SW 1271 (cell line): ENCODE measurements at regions not wholly inside any gene's neighbourhood (a gene's known extent, or its start where the extent isn't known, plus 50 kb on each side); places are given as distances from the start of the nearest gene placed in this dataset.
A peak's percentile ranks its signal among the peaks of the same experiment; 100 is the strongest.
"Not testable (repeated sequence)": the region's sequence is repeated elsewhere in the genome, so short reads cannot be mapped to it uniquely, and the experiment has no call there.

Source experiments
- DNase-seq, 2 experiments: peaks; one replicate each; lab custom pipeline; 2025; lab: John Stamatoyannopoulos, UW

DNA sequence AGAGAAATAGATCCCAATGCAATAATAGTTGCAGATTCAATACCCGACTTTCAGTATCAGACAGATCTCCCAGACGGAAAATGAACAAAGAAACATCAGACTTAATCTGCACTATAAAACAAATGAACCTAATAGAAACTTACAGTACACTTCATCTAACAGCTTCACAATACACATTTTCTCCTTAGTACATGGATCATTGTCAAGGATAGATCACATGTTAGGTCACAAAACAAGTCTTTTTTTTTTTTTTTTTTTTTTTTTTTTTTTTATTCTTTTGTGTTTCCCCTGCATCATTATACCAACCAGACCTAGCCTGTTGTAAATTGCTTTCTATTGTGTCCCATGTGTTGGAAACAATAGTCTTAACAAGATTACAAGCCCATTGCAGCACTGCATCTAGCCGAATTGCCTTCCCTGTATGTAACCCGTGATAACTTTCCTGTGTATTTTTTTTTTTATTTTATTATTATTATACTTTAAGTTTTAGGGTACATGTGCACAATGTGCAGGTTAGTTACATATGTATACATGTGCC lies 134.0 kb upstream of the MAD2L1 start:
- DNase-seq: not testable (repeated sequence)

DNA sequence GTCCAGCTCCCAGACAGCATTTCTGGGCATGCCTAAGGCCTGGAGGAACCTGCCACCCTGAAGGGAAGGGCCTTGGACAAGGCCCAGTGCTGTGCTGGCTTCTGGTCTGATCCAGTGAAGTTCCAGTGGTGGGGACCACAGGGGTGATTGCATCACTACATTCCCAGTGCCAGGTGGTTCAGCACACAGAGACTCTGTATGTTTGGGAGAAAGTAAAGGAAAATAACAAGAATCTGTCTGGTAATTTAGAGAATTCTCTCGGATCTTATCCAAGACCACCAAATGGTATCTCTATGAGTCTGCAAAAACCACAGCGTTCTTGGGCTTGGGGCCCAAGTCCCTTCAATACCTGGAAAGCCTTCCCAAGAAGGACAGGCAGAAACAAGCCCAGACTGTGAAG lies 131.8 kb upstream of the MAD2L1 start:
- no peak for DNase-seq

DNA sequence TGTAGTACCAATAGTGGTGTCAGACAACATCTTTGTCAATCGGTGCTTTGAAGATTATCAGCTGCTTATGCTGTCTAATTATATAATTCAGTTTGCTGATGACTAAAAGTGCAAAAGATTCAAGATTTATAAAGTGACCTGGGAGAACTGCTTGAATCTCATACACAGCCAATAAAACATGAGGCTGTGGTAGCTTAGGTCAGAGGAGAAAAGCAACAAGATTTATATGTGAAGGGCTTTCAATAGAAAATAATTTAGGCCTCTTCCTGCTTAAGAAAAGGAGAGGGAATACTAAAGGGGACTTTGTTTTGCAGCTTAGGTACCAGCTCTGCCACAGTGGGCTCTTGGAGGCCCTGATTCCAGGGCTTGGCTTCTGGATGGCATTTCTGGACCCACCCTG lies 111.0 kb upstream of the MAD2L1 start:
- no peak for DNase-seq

DNA sequence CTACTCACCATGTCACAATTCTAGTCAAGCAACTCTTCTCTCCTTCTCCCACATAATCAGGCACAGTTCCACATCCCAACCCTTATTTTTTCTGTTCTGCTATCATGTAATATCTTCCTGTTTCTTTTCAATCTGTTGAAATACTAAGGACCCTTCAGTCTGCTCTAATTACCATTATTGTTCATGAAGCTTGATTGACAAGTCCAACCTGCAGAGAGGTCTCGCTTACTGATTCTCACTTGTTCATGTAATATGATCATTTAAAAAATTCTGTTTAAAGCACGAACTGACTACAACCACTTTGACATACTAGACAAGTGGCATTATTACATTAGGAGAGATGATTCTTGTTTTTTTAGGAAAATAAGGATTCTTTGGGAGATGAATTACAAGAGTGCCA lies 108.6 kb upstream of the MAD2L1 start:
- DNase-seq: no peak

DNA sequence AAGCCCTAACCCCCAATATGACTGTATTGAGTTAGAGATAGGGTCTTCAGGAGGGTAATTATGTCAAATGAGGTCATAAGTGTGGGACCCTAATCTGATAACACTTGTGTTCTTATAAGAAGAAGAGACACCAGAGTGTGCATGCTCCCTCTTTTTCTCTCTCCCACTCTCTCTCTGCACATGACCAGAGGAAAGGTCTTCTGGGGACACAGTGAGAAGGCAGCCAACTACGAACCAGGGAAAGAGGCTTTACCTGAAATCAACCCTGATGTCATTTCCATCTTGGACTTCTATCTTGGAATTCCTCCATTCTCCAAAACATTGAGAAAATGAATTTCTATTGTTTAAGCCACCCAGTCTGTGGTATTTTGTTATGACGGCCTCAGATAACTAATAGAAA lies 97.2 kb upstream of the MAD2L1 start:
- DNase-seq: no peak

DNA sequence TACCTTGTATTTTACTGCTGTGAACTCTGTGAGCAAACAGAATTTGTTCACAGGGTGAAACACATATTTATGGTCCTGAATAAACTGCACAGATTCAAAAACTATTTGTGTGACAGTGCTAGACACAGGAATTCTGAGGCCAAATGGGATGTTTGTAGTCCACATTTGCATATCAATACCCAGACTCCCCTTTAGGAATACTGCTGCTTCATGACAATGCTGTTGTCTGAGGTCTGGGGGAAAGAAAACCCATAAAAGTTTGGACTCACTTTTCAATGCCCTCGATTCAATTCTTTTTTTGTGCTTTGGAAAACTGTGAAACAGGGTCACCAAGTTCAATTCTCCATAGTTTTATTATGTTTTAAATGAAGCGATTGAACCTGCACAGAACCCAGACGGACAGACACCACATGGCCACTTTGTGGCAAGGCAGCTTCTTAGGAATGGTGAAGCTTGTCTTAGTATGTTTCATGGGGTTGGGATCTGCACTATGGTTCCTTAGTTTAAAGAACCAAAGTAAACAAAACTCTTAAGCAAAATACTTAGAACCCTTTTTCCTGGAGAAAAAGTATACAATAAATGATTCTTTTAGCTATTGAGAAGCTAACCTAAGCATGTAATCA lies 92.3 kb upstream of the MAD2L1 start:
- DNase-seq: no peak

DNA sequence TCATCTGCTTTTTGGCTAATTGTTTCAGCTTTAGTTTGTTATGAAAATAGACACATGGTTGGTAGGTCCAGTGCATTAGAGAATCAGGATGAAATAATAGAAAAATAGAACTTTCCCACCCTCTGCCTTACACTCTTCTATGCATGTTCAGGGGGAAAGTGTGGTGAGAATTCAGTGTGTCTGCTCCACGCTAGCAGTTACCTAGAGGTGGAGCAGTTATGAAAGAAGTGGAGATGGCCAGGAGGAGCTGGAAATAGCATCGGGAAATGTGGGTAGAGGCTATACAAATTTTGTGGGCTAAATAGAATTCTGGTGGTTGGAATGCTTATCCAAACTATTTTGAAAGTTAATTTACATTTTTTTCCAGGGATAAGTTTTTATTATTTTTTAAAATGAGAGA lies 91.4 kb upstream of the MAD2L1 start:
- DNase-seq: no peak

DNA sequence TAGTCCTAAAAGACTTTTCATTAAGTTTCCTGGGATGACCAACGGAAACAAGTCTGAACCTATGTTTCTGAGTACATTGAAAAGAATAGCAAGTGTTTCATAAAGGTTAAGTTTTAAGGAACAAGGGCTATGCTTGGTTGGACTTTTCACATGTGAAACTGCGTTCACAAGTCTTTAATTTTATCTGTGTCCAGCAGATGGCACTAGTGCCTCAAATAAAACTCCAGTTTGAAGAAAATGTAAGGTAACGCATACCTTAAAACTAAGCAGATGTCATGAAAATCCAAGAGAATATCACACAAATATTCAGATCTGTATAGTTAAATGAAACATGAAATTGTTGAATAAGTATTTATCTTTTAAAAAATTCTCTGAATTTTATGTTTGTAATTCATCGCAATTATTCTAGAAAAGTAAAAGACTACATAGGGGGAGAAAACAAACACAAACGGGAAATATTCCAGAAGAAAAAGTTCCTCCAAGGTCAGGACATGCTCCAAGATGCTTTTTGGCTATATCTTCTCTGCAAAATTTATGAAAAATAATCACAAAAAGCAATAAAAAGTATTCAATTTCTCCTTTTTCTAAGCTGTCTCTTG lies 89.6 kb upstream of the MAD2L1 start:
- peak; percentile 16 to 22 for DNase-seq

DNA sequence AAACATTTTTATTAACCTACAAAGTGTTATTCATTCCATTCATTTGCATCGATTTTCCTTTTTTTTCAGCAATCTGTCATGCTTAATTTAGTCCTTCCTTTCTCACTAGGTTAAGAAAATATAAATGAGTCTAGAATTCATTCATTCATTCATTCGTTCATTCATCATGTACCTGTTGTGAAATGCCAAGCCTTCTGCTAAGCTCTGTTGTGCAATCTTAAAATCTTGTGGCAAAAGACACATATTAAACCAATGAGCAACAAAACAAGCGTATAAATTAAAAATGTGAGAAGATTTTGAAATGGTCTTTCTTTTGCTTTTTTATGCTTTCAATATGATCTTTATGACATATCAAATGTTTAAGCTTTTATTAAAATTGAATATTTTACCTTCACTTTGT lies 88.6 kb upstream of the MAD2L1 start:
- no peak for DNase-seq

DNA sequence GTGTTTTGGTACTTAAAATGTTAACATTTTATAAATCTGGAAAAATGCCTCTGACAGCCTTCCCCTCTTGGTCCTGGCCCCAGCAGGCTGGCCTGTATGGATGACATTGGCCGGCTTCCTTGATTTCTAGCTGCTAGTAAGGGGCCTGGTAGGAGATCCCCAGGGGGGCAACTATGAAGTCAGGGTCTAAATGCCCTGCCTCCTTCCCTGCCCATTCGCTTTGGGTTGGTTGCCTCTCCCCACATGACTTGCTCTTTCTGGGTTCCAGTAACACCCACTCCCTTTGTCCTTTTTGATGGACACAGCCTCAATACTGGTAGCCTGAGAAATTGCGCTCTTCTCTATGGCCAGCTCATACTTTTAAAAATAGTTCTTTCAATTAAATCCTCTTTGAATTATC lies 78.0 kb upstream of the MAD2L1 start:
- no peak for DNase-seq

DNA sequence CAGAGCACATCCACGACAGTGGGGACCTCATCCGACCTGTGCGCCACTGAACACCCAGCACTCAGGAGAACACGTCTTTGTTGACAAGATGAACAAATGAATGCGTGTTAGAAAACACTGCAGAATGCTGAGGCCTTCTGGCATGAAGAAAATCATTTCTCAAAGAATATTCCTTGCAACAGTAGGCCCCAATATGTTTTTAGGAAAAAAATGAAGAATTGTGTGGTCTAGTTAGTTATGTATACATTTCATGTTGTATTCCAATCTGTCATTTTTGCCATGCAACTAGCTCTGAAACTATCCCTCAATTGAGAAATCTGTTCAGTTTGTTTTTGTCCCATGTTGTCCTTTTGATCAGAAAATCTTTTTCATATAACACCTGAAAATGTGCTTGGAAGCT lies 77.4 kb upstream of the MAD2L1 start:
- DNase-seq: no peak

DNA sequence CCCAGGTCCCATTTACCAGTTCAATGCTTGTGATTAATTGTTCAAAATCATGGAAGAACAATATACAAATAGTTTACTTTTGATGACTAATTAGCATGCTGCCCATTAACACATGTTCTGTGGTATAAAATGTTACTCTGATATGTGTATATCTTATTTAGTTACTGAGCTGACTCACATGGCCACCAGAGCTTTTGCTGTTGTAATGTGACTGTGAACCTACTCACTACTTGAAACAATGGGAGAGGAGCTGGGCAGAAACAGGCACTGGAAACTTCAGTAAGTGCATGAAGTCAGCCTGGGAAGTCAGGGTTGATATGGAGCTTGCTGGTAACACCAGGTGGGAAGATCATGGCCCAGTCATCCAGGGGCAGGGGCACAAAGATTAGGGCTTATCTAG lies 72.7 kb upstream of the MAD2L1 start:
- DNase-seq: no peak

DNA sequence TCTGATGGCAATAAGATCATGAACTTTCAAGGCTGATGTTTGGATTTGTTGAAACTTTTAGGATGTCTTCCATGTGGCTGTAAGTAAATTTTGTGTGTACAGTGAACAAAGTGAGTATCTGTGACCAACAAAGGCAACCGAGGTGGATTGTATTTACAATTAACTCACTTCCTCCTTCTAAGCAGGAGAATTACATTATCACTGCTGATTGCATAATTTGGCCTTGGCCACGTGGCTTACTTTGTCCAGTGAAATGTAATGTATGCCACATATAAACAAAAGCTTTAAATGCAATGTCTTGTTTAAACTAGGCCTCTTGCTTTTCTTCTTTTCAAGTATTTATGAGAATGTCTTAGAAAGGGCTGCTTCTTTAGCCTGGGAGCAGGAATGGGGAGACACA lies 66.3 kb upstream of the MAD2L1 start:
- DNase-seq: no peak

DNA sequence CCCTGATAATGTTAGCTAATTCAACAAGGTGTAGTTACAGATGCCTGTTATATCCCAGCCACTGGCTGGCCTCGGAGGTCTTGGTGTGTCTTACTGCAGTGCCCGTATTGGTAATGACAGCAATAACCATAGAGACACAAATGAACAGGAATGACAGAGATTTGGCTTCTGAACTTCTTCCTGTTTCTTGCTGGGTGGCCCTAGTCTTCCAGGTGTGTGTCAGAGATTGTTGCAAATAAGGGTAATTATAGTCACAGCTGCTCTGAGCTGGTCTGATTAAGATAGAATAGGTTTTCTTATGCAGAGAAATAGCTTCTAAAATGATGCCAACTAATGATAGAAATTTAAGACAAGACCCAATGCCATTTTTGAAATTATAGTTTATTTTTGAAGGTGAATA lies 64.1 kb upstream of the MAD2L1 start:
- DNase-seq: no peak
